SU-DHL-6 (cell line): ENCODE measurements at regions not wholly inside any gene's neighbourhood (a gene's known extent, or its start where the extent isn't known, plus 50 kb on each side); places are given as distances from the start of the nearest gene placed in this dataset.

Experiments used
- H2AFZ ChIP-seq: fragments of 200-600 bp; sonication (generic); 2 replicates; pipeline ENCODE4 v1.6.1; 2014; ENCODE audit warnings: low read depth, mild to moderate bottlenecking, moderate library complexity, mixed read lengths, antibody characterized with exemption, low read length; ENCODE audit not compliant: severe bottlenecking
- H3F3A ChIP-seq: fragments of 200-600 bp; shearing (Covaris generic); 2 replicates; pipeline ENCODE4 v1.6.0; 2016; ENCODE audit warnings: antibody characterized with exemption, mild to moderate bottlenecking; ENCODE audit not compliant: insufficient read depth
- H3K27ac ChIP-seq: fragments of 200-600 bp; sonication (generic); 2 replicates; pipeline ENCODE4 v1.5.1; 2016; ENCODE audit warnings: low read depth, mild to moderate bottlenecking, low read length, moderate library complexity, mixed read lengths
- H3K27me3 ChIP-seq: fragments of 200-600 bp; sonication (generic), shearing (Covaris generic); 2 replicates; pipeline ENCODE4 v1.6.0; 2014; ENCODE audit warnings: mild to moderate bottlenecking, low read length
- H3K36me3 ChIP-seq: fragments of 200-600 bp; sonication (generic); 2 replicates; pipeline ENCODE4 v1.6.1; 2014; ENCODE audit warnings: mild to moderate bottlenecking, low read length, mixed read lengths
- H3K4me2 ChIP-seq: fragments of 300-600, 200-600 bp; shearing (Covaris generic), sonication (generic); 2 replicates; pipeline ENCODE4 v1.6.0; 2014; ENCODE audit warnings: low read length, low read depth, mild to moderate bottlenecking; ENCODE audit not compliant: poor library complexity, severe bottlenecking
- H3K4me3 ChIP-seq: fragments of 200-600 bp; sonication (generic); 2 replicates; pipeline ENCODE4 v1.5.1; 2014; ENCODE audit warnings: antibody characterized with exemption, low read length, mild to moderate bottlenecking, mixed read lengths; ENCODE audit not compliant: insufficient read depth, poor library complexity, severe bottlenecking
- H3K79me2 ChIP-seq: fragments of 200-600 bp; sonication (generic); 2 replicates; pipeline ENCODE4 v1.6.1; 2014; ENCODE audit warnings: mild to moderate bottlenecking, low read length, moderate library complexity; ENCODE audit not compliant: insufficient read depth
- H3K9ac ChIP-seq: fragments of 200-600 bp; sonication (generic); 2 replicates; pipeline ENCODE4 v1.7.0; 2014; ENCODE audit warnings: mild to moderate bottlenecking, low read length
- H3K9me2 ChIP-seq: fragments of 200-600 bp; sonication (generic); replicated peaks from 2 replicates; pipeline ENCODE4 v1.6.1; 2014; ENCODE audit warnings: low read length; ENCODE audit not compliant: insufficient read depth
- H3K9me3 ChIP-seq: fragments of 200-600 bp; sonication (generic); 2 replicates; pipeline ENCODE4 v1.6.1; 2014; ENCODE audit warnings: low read length, mixed read lengths; ENCODE audit not compliant: insufficient read depth
- H4K20me1 ChIP-seq: fragments of 200-600 bp; sonication (generic); 2 replicates; pipeline ENCODE4 v1.6.1; 2014; ENCODE audit warnings: low read depth, mild to moderate bottlenecking, antibody characterized with exemption, low read length, moderate library complexity, mixed read lengths
- CTCF ChIP-seq: fragments of 200-600 bp; sonication (generic); IDR thresholded peaks from one replicate; pipeline ENCODE4 v1.5.1; 2017; ENCODE audit warnings: antibody characterized with exemption, mild to moderate bottlenecking, low read length, moderate library complexity; ENCODE audit not compliant: insufficient read depth, poor library complexity, severe bottlenecking
- EZH2phosphoT487 ChIP-seq: fragments of 200-600 bp; sonication (generic), shearing (Covaris generic); conservative IDR thresholded peaks from 2 replicates; pipeline ENCODE4 v1.6.1; 2018; ENCODE audit warnings: mild to moderate bottlenecking, antibody characterized with exemption, low read length, moderate library complexity, mixed read lengths

- no peak overlapping the region for H3K27ac ChIP-seq
- H3K9me2 ChIP-seq = no peaks in the 10 kb centered on the region
- H3K9me3 ChIP-seq = no peaks in the 10 kb centered on the region
- H3F3A ChIP-seq = no peaks in the 10 kb centered on the region
- no peaks in the 10 kb centered on the region for H3K36me3 ChIP-seq
- H3K79me2 ChIP-seq = no peaks in the 10 kb centered on the region
- no peaks in the 10 kb centered on the region for H3K27me3 ChIP-seq
- no peak overlapping the region for H2AFZ ChIP-seq
- no peaks in the 10 kb centered on the region for H4K20me1 ChIP-seq
- no peak for TF ChIP-seq CTCF
- TF ChIP-seq EZH2phosphoT487 = no peak
- no peak overlapping the region for H3K4me3 ChIP-seq
- no peak overlapping the region for H3K4me2 ChIP-seq
- H3K9ac ChIP-seq = no peak overlapping the region
These were observed 105.5 kb downstream of the CRYAA start for GRCh38 chr21:43274022-43274945.

GRCh38 chr21:43273708-43274021, 104.9 kb downstream of the CRYAA start:
- no peak overlapping the region for H3K4me3 ChIP-seq
- no peaks in the 10 kb centered on the region for H3K36me3 ChIP-seq
- TF ChIP-seq CTCF (no peak), EZH2phosphoT487 (no peak)
- H3K4me2 ChIP-seq = no peak overlapping the region
- no peaks in the 10 kb centered on the region for H3K27me3 ChIP-seq
- no peaks in the 10 kb centered on the region for H3K79me2 ChIP-seq
- no peak overlapping the region for H2AFZ ChIP-seq
- no peak overlapping the region for H3K9ac ChIP-seq
- no peaks in the 10 kb centered on the region for H3K9me2 ChIP-seq
- no peaks in the 10 kb centered on the region for H3K9me3 ChIP-seq
- H4K20me1 ChIP-seq = no peaks in the 10 kb centered on the region
- no peak overlapping the region for H3K27ac ChIP-seq
- H3F3A ChIP-seq = no peaks in the 10 kb centered on the region

GRCh38 chr21:43273016-43273707, 104.4 kb downstream of the CRYAA start:
- Histone ChIP-seq H3K79me2 (no peaks in the 10 kb centered on the region), H3K27me3 (no peaks in the 10 kb centered on the region), H3K9me3 (no peaks in the 10 kb centered on the region), H2AFZ (no peak overlapping the region), H4K20me1 (no peaks in the 10 kb centered on the region), H3K27ac (no peak overlapping the region), H3K4me3 (no peak overlapping the region), H3K9ac (no peak overlapping the region), H3K36me3 (no peaks in the 10 kb centered on the region), H3K9me2 (no peaks in the 10 kb centered on the region), H3F3A (no peaks in the 10 kb centered on the region), H3K4me2 (no peak overlapping the region)
- TF ChIP-seq EZH2phosphoT487 = no peak
- TF ChIP-seq CTCF = no peak
